HG03520 (cell line): ENCODE measurements at regions not wholly inside any gene's neighbourhood (a gene's known extent, or its start where the extent isn't known, plus 50 kb on each side); places are given as distances from the start of the nearest gene placed in this dataset.
"Not testable (repeated sequence)": the region's sequence is repeated elsewhere in the genome, so short reads cannot be mapped to it uniquely, and the experiment has no call there.

Experiments
- ATAC-seq: cut with Tn5 transposase; IDR thresholded peaks from one replicate; pipeline ENCODE4 v1.9.1; 2021; ENCODE audit warnings: mild to moderate bottlenecking, moderate library complexity; ENCODE audit not compliant: unreplicated experiment

DNA sequence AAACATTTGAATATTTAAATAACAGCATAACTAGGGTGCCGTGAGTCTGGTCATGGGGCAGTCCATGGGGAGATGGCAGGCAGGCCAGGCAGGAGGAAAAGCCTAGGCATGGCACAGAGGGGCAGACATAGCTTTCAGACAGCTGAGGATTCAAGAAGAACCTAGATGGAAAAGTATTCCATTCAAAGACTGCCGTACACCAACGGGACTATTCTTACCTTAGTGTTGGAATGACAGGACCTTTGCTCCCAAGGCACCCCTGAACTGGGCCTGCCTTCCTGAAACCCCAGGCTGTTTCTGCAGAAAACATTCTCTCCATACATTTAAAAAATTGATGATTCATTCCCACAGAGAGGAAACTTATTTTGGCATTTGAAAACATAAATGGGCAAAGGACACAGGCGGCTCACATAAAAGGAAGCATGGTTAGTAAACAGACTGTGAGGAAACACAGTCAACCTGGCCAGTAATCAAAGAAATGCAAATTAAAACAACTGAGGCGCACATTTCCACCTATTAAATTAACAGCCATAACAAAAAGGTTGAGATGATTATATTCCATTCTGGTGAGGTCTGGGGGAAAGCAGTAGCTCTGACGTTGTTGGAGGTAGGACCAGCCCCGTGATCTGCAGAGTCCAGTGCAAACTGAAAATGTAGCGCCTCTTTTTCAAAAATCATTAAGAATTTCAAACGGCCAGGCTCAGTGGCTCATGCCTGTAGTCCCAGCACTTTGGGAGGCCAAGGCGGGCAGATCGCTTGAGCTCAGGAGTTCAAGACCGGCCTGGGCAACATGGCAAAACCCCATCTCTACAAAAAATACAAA, 71.3 kb upstream of the SMAD3 start:
- ATAC-seq = no peak

DNA sequence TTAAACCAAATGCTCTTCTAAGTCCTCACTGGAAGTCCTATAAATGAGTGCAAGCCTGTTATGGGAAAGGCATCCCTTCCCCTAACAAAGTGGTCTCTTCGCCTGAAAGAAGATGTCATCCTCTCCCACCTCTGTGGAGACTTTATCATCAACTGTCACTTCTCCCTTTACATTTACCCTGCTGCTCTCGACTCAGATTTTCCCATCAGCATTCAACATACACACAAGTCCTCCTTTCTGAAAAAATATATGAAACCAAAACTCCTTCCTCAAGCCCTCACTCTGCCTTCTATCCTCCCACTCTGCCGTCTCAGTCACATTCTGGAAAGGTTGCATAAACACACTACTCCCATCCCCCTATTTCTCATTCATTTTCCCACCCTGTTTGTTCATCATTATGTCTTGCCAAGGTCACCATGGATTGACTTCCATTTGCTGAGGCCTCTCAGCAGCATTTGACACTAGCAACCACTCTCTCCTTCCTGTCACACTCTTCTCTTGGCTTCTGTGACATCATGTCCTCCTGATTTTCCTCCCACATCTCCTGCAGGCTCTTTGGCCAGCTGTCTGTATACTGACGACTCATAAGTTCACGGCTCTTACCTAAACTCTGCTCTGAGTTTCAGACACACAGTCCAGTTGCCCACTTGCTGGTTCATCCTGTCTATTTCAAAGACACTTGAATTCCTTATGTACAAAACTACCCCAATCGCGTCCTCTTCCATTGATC, 70.3 kb upstream of the SMAD3 start:
- no peak for ATAC-seq

DNA sequence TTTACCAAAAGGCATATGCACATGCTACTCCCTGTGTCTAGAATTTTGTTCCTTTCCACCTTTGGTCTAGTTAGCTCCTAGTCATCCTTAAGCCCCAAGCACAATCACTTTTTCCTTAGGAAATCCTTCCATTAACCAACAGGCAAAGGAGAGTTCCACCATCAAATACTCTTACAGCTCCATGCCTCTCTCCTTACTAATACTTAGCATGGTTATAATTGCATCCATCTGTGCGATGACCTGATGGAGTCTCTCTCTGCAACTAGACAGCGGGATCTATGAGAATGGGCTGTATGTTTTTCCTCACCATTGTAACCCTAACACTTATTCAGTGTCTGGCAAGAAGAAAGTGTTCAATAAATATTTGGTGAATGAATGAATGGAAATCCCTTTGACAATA, 69.3 kb upstream of the SMAD3 start:
- no peak for ATAC-seq

DNA sequence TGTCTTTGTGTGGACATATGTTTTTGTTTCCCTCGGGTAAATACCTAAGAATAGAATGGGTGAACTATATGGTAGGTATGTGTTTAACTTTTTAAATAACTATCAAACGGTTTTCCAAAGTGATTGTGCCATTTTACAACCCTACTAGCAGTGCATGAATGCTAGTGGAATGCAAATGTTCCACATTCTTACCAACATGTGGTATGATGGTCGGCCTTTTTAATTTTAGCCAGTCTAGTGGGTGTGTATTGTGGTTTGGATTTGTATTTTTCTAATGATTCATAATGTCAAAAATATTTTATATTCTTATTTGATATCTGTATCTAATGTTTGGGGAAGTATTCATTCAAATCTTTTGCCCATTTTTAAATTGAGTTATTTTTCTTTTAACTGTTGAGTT, 68.2 kb upstream of the SMAD3 start:
- ATAC-seq = no peak

DNA sequence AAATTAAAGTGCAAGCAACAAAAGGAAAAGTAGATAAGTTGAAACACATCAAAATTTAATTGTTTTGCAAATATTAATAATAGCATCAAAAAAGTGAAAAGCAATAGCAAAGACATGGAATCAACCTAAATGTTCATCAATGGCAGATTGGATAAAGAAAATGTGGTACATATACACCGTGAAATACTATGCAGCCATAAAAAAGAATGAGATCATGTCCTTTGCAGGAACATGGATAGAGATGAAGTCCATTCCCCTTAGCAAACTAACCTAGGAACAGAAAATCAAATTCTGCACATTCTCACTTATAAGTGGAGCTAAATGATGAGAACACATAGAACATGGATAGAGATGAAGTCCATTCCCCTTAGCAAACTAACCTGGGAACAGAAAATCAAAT, 67.2 kb upstream of the SMAD3 start:
- ATAC-seq = not testable (repeated sequence)

DNA sequence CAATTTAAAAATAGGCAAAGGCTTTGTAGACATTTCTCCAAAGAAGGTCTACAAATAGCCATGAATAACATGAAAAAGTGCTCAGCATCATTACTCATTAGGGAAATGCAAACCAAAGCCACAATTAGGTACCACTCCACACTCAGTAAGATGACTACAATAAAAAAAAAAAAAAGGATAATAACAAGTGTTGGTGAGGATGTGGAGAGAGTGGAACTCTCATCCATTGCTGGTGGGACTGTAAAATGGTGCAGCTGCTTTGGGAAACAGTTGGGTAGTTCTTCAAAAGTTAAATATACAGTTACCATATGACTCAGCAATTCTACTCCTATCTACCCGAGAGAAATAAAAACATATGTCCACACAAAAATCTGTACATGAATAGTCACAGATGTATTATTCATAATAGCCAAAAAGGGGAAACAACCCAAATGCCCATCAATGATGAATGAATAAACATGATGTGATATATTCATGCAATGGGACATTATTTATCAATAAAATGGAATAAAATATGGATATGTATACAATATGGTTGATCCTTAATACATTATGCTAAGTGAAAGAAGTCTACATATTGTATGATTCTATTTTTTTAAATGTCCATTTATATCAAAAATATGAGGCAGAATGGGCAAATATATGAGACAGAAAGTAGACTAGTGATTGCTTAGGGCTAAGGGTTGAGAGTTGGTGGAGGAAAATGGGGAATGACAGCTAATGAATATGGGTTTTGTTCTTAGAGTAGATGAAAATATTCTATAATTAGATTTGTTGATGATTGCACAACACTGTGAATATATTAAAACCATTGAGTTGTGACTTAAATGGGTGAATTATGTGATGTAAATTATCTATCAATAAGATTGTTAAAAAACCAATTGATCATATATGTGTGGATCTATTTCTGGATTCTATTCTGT, 66.1 kb upstream of the SMAD3 start:
- no peak for ATAC-seq

DNA sequence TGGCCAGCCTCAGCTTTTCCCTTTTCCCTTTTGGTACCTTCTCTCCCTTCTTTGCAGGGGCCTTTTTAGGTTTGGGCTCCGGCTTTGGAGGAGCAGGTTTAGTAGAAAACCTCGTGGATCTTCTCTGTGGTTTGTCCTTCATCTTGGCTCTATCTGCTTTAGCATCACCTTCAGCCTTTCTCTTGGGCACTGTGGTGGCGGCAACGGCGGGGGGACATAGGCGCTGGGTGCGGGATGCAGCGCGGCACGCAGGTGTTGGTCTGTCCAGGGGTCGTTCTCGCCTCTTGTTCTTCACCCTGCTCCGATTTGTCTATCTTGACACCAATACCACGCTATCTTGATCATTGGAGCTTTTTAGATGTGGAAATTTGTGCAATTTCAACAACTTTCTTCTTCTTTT, 64.5 kb upstream of the SMAD3 start:
- no peak for ATAC-seq

DNA sequence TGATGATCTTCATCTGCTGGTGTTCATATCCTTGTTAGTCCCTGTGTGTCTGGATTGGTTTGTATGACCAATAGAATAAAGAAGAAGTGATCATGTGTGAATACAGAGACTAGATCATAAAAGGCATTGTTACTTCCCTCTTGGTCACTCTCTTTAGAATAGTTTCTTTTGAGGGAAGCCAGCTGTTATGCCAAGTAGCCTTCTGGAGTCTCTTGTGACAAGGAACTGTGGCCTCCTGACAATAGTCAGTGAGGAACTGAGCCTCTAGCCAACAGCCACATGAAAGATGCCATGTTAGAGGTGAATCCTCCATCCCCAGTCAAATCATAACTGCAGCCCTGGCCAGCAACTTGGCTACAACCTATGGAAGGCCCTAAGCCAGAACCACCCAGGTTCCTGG, 63.0 kb upstream of the SMAD3 start:
- ATAC-seq = no peak

DNA sequence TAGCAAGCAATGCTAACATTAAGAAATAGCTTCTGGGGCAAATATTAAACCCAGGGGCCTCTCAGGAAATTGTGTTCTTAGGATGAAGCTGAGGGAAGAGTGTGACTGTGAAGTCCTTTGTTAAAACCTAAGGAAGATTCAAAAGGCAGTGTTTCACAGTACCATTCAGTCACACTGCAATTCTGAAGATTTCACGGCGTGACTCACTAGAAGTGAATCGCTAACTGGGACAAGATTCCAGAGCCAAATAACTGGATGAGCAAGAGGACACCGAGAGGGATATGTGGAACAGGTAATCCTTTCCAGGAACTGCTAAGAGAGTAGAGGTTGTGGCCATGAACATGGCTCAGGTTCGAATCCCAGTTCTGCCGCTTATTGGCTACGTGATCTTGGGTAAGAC, 61.8 kb upstream of the SMAD3 start:
- no peak for ATAC-seq

DNA sequence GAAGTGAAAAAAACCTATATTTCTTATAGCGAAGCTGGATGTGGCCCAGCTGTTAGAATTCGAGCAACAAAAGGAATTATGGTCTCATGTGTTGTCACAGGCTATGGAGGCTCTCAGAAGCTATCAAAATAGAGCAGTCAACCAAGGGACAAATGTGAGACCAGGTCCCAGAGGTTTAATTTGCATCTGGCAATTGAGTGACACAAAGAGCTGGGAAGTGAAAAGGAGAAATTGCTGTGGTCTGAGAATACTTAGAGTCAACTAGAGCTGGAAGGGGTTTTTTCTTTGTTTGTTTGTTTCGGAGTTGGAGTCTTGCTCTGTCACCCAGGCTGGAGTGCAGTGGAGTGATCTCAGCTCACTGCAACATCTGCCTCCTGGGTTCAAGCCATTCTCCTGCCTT, 61.3 kb upstream of the SMAD3 start:
- no peak for ATAC-seq

DNA sequence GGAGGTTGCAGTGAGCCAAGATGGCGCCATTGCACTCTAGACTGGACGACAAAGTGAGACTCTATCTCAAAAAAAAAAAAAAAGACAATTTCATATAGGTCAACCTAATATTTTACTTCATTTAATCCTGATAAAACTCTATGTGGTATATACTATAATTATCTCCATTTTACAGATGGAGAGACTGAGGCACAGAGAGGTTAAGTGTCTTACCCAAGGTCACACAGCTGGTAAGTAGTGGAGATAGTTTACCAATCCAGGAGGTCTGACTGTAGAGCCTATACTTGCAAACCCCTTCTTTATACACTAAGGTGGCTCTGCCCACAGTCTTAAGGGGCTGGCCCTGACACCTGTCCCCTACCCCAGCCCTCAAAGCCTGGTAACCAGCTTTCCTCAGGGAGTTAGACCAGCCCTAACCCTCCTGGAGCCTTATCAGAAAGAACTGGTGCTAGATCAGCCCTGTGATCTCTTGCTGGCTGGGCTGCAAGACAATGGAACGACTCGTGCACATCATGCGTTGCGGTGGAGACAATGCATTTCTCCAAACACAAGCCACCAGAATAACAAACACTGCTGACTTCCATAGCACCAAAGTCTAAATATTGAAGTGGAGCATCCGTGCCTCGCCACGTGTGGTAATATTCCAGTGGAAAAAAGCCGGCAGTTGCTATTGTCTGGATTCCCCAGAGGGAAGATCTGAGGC, 60.0 kb upstream of the SMAD3 start:
- ATAC-seq = no peak

DNA sequence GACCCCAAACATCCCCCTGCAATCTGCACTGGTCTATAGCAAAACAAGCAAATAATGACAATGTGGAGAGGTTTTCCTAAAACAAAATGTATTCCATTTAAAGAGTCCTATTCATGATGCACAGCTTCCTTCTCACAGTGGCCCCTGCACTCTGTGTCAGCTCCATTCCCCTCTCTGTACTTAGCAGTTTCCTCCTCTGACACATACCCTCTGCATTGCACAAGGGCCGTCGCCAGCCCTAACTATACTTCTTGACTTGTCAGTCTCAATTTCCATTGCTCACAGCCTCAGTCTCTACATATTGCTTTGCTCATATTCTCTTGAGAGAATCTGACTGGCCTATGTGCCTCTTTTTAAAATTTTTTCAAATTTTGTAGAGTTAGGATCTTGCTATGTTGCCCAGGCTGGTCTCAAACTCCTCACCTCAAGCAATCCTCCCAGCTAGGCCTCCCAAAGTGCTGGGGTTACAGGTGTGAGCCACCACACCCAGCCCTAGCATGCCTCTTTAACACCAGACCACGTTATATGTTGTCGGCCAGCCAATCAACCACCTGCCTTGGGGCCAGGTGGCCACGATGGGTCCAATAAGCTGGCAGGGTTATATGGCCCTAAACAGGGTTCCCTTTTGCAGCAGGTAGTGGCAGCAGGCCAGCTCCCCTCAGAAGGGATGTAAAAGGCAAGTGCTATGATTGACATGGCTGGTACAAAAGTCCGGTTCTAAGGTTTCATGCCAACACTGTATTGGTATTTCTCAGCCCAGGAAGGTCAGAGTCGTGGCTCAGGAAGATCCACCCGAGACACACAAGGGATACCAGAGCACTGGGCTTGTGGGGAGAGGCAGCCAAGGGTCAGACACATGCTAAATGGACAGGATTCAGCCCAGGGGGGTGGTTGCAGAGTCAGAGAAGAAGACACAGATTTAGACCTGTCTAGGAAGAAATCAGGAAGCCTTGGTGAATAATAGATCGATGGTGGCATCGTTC, 59.0 kb upstream of the SMAD3 start:
- no peak for ATAC-seq

DNA sequence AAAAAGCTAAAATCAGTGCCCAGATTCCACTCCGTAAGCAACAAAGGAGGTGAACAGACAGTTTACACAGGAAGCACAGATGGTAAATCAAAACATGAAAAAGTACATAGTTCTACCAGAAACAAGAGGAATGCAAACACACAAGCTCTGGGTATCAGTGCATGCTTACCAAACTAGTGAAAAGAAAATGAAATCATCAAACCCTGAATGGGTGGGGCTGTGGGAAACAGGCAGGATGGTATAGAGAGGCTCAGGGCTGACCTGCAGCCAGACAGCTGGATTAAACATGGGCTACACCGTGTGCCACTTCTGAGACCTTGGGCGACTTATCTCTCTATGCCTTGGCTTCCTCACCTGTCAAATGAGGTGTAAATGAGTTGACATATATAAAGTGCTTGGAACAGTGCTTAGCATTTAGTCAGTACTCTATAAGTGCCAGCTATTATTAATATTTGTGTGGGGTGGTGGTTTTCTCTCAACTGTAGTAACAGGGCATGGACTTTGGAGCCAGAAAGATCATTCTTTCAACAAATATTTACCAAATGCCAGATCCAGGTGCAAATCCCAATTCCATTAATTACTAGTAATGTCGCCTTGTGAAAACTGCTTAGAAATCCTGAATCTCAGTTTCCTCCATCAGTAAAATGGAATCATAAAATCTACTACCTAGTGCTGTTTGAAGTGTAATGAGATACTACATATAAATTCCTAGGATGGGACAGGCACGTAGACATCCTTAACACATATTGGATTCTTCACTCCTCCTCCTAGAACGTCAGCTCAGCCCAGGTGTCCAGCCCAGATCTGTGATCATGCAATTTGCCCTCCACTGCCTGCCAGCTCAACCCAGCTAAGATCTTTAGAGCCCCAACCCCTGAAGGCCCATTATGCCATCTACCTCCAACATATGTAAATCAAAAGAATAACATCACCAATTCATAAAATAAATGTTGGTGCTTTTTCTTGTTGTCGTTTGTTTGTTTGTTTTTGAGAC, 55.5 kb upstream of the SMAD3 start:
- ATAC-seq = no peak

DNA sequence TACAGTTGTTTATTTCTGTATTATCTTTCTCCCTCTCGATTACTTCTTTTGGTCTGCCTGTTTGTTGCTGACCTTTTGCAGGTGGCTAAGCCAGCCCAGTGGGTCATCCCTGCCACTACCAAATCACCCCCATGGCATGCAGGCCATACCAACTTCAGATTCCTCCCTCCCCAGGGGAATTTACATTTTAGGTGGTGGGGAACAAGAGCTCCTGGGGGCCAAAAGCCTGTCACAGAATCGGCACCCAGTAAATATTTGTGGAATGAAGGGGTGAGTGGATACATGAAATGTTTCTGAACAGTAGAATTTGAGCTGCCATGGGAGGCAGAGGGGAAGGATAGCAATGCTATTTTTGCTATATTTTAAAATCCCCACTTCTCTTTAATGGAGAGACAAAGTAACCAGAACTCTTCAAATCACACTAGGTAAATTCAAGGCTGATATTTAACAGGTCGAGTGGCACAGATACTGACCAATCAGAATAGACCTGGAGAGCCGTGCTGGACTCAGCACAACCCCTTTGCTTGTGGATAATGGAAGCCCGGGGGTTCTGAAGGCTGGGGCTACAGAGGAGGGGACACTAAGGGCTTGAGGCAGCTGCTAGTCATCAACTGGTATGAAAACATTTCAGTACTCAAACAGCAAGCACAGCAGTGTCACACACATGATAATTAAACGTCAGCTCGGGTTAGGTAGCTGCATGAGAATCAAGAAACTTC, 54.3 kb upstream of the SMAD3 start:
- no peak for ATAC-seq

DNA sequence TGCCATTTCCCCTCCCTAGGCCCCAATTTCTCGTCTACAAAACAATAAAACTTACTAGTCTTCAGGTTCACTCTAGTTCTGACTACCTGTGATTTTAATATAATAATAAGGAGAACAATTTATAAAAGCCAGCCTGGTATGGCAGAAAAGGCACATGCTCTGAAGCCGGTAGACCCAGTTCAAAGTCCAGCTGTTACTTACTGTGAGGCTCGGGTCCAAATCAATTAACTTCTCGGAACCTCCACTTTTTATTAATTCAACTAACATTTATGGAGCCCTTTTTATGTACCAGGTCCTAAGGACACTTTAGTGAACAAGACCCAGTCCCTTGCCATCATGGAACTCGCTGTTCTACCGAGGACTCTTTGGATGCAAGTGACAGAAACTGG, 53.8 kb upstream of the SMAD3 start:
- no peak for ATAC-seq

DNA sequence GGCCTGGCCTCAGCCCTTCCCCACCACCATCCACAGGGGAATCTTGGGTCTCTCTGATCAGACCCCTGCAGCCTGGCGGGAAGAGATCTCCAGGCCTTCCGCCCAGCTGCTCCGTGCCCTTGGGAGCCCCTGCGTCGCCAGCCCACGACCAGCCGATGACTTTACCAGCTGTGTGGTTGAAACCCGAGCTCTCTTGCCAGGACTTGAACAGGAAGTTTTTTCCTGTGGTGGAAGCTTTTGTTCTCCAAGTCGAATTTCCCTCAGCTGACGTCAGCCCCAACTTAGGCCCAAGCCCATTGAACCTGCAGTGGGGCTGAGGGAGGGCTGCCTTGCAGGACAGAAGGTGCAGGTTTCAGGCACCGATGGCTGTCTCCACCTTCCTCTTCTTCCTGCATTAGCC, 51.7 kb upstream of the SMAD3 start:
- no peak for ATAC-seq
